ENCODE measurements at regions not wholly inside any gene's neighbourhood (a gene's known extent, or its start where the extent isn't known, plus 50 kb on each side); places are given as distances from the start of the nearest gene placed in this dataset.

DNA sequence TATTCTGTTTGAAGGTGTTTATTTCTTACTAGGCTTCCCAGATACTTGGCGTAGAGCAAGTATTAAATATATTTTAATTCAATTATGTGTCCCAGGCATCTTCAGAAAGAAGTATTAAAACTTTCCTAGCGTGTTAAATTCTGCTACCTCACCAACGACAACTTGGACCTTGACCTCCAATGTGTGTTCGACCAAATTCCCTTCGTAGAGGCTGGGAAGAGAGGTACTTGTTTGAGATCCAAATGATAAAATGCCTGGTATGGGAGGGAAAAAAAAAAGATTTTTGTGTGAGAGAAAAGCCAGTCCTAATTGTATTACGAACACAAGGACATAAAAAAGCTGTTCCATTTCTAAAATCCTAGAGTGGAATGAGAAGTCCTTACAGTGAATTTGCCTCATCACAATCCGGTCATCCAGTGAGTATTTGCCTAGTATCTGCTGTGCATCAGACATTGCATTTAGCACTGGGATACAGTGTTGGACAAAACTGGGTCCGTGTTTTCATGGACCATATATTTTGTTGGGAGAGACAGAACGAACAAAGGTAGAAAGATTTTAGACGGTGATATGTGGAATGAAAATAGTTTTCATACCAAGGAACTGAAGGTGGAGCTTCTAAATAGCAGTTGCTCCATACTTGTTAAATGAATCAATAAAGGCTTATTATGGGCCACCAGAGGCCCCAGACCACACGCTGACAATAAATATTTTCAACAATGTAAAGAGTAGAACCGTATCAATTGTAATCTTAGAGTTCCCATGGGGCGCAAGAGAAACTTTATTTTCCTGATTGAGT, 103.1 kb downstream of the KIF4B start:
- DNase-seq (no peak), ATAC-seq (no peak)
- Histone ChIP-seq H3K4me1 (no peaks in the 10 kb centered on the region), H3K9me3 (no peaks in the 10 kb centered on the region), H3K27ac (no peak overlapping the region), H3K36me3 (no peaks in the 10 kb centered on the region), H3K4me3 (no peak overlapping the region), H3K27me3 (no peaks in the 10 kb centered on the region)
- intact Hi-C loops (cut with DNase I): no loop called here
- TF ChIP-seq, protein P1, sequence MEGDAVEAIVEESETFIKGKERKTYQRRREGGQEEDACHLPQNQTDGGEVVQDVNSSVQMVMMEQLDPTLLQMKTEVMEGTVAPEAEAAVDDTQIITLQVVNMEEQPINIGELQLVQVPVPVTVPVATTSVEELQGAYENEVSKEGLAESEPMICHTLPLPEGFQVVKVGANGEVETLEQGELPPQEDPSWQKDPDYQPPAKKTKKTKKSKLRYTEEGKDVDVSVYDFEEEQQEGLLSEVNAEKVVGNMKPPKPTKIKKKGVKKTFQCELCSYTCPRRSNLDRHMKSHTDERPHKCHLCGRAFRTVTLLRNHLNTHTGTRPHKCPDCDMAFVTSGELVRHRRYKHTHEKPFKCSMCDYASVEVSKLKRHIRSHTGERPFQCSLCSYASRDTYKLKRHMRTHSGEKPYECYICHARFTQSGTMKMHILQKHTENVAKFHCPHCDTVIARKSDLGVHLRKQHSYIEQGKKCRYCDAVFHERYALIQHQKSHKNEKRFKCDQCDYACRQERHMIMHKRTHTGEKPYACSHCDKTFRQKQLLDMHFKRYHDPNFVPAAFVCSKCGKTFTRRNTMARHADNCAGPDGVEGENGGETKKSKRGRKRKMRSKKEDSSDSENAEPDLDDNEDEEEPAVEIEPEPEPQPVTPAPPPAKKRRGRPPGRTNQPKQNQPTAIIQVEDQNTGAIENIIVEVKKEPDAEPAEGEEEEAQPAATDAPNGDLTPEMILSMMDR (IDR thresholded peaks at IDR 0.05): no peak

DNA sequence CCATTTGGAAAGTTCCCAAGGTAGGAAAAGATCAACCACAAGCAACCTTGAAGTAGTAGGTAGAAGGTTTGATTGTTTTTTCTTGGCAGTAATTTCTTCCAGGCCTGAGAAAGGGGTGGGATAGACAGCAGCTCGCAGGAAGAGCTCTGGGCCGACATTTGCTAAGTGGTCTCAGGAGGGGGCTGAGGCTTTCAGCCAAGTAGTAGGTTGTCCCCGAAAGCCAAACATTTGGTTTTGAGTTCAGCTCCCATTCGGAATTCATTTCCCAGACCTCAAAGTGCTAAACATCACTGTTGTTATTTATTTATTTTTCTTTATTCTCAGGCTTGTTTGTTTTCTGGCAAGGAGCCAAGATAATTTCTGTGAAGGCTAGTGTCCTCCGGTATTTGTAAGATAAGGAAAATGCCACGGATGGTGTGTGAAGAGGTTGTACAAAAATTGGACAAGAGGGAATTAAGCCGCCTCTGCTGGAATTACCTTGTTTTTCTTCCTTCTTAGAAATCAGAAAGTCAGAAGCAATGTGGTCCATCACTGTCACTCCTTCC, 112.1 kb downstream of the KIF4B start:
- H3K4me1 ChIP-seq: no peaks in the 10 kb centered on the region
- intact Hi-C loops (cut with DNase I): no loop called here
- no peaks in the 10 kb centered on the region for H3K9me3 ChIP-seq
- no peak overlapping the region for H3K4me3 ChIP-seq
- DNase-seq: no peak
- H3K27ac ChIP-seq: no peak overlapping the region
- TF ChIP-seq, protein P1 (IDR thresholded peaks at IDR 0.05): no peak
- ATAC-seq: no peak
- H3K27me3 ChIP-seq: no peaks in the 10 kb centered on the region
- no peaks in the 10 kb centered on the region for H3K36me3 ChIP-seq

DNA sequence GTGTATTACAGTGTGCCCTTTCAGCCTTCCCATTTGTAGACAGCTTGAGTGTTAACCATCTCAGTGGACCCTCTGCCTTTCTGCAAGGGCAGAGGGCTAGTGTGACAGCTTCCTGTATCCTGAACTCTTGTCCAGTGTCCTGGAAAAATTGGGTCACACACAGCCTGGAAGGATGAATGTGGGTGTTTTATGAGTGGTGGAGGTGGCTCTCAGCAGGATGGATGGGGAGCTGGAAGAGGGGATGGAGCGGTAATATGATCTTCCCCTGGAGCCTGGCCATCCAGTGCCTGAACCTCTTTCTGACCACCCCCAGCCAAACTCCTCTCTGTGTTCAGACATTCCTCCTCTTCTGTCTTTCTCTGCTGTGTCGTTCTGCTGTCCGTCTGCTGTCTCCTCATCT, 113.0 kb downstream of the KIF4B start:
- Histone ChIP-seq H3K4me1 (no peaks in the 10 kb centered on the region), H3K9me3 (no peaks in the 10 kb centered on the region), H3K4me3 (no peak overlapping the region), H3K27me3 (no peaks in the 10 kb centered on the region), H3K27ac (no peak overlapping the region), H3K36me3 (no peaks in the 10 kb centered on the region)
- TF ChIP-seq, protein P1 (IDR thresholded peaks at IDR 0.05): no peak
- ATAC-seq (no peak), DNase-seq (no peak)
- intact Hi-C loops (cut with DNase I): no loop called here

DNA sequence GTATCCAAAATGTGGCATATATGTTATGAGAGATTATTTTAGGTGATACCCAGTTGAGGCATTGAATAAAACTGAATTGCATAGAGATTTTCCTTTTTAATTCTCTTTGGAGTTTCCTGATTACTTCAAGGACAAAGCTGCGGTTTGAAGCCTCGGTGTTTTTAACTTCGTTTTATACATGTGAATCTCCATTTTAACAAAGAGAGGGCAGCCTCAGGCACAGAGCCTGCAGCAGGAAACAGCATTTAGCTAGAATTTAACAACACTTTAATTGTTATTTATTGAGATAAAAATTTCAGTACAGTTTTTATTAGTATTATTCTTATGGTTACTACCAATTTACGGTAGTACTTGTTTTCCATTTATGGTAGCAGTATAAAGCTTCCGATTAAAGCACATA, 114.0 kb downstream of the KIF4B start:
- Histone ChIP-seq H3K9me3 (no peaks in the 10 kb centered on the region), H3K36me3 (no peaks in the 10 kb centered on the region), H3K27me3 (no peaks in the 10 kb centered on the region), H3K27ac (no peak overlapping the region), H3K4me3 (no peak overlapping the region), H3K4me1 (no peaks in the 10 kb centered on the region)
- ATAC-seq (no peak), DNase-seq (no peak)
- intact Hi-C loops (cut with DNase I): no loop called here
- TF ChIP-seq, protein P1 (IDR thresholded peaks at IDR 0.05): no peak

DNA sequence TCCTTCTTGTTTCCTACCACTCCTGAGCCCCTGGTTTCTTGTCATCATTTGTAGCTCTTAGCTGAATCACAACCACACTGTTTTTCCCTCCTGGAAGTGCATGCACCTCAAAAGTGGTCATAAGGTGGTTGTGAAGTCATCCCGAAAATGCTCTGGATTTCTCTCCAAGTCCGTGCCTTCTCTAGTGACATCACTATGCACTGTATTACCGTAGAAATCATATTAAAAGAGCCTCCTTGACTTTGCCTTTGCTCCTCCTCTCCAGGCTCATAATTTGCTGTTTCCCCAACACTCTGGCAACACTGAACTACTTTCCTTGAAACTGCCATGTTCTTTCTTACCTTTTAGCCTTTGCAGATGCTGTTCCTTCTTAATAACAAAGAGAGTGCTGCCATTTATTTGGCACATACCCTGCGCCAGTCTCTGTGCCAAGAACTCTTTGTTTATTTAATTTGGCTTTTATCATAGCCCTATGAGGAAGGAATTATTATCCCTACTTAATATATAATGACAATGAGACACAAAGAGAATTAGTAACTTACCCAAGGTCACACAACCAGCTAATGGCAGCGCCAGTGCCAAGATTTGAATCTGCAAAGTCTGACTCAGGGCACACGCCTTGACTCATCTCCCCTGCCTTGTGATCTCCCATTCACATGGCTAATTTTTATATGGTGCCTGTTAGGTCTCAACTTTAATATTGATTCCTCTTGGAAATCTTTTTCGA, 115.4 kb downstream of the KIF4B start:
- intact Hi-C loops (cut with DNase I): no loop called here
- DNase-seq: no peak
- no peaks in the 10 kb centered on the region for H3K36me3 ChIP-seq
- no peak for ATAC-seq
- H3K9me3 ChIP-seq: no peaks in the 10 kb centered on the region
- TF ChIP-seq, protein P1 (IDR thresholded peaks at IDR 0.05): no peak
- no peak overlapping the region for H3K4me3 ChIP-seq
- no peaks in the 10 kb centered on the region for H3K27me3 ChIP-seq
- H3K27ac ChIP-seq: no peak overlapping the region
- no peaks in the 10 kb centered on the region for H3K4me1 ChIP-seq
